GM12878 (cell line): ENCODE measurements at regions not wholly inside any gene's neighbourhood (a gene's known extent, or its start where the extent isn't known, plus 50 kb on each side); places are given as distances from the start of the nearest gene placed in this dataset.

Experiments used
- ATAC-seq: fragments of 200-7000 bp; cut with Tn5 transposase; 3 replicates; pipeline ENCODE4 v1.9.1; 2020; ENCODE audit warnings: mild to moderate bottlenecking, moderate library complexity
- BruUV-seq: library from RNA; stranded (reverse); fragments of 400-500 nt; replicated peaks from 2 replicates; lab custom pipeline; 2021; lab: Mats Ljungman, UMichigan
- CTCF ChIA-PET: fragments of 300-600 bp; sonication (Branson Sonifier 250); formaldehyde crosslinking; extraction: SDS; loops from one replicate; lab custom pipeline; 2021; ENCODE audit warnings: inconsistent platforms; lab: Yijun Ruan, JAX
- POLR2A ChIA-PET: fragments of 350-600 bp; formaldehyde crosslinking; extraction: SDS; loops from one replicate; lab custom pipeline; 2021; ENCODE audit warnings: inconsistent platforms; lab: Charles Lee
- RAD21 ChIA-PET: fragments of 300-600 bp; sonication (Branson Sonifier 250); formaldehyde crosslinking; loops from one replicate; lab custom pipeline; 2023; ENCODE audit warnings: antibody characterized with exemption; ENCODE audit not compliant: unreplicated experiment; lab: Charles Lee
- SMC1A ChIA-PET: fragments of 300-600 bp; sonication (Branson Sonifier 250); formaldehyde crosslinking; loops from one replicate; lab custom pipeline; 2023; ENCODE audit not compliant: unreplicated experiment, uncharacterized antibody; lab: Charles Lee
- DNase-seq: peaks from one replicate; pipeline ENCODE4 v3.0.0-alpha.2; 2011; ENCODE audit warnings: low read depth, low spot score
- FAIRE-seq: peaks from 3 replicates; lab custom pipeline; 2011; peaks lifted over from hg19 to GRCh38; lab: Jason Lieb, UNC
- H2AFZ ChIP-seq: 2 replicates; pipeline ENCODE4 v1.6.0; 2011; ENCODE audit warnings: low read depth, low read length, control low read depth; ENCODE audit not compliant: control insufficient read depth
- H3K27ac ChIP-seq: 2 replicates; pipeline ENCODE4 v1.5.1; 2011; ENCODE audit warnings: control low read depth; ENCODE audit not compliant: control insufficient read depth, insufficient read depth
- H3K27me3 ChIP-seq, 2 experiments: replicated peaks in 1 of 2; 2 replicates each; pipeline versions ENCODE4 v1.6.0 to v1.6.1; 2011; ENCODE audit warnings: low read length in 1 of 2; ENCODE audit not compliant: control insufficient read depth in 2 of 2, insufficient read depth in 2 of 2
- H3K36me3 ChIP-seq, 2 experiments: 2 replicates each; pipeline ENCODE4 v1.5.1; 2011; ENCODE audit warnings: low read length in 1 of 2; ENCODE audit not compliant: control insufficient read depth in 2 of 2, insufficient read depth in 2 of 2
- H3K4me1 ChIP-seq: 2 replicates; pipeline ENCODE4 v1.6.1; 2011; ENCODE audit warnings: mild to moderate bottlenecking, low read length, moderate library complexity, mixed read lengths; ENCODE audit not compliant: control insufficient read depth, insufficient read depth
- H3K4me2 ChIP-seq: 2 replicates; pipeline ENCODE4 v1.6.0; 2011; ENCODE audit warnings: control low read depth; ENCODE audit not compliant: control insufficient read depth, insufficient read depth
- H3K4me3 ChIP-seq: fragments of 200-600 bp; sonication (generic); 2 replicates; pipeline ENCODE4 v1.5.1; 2016
- H3K79me2 ChIP-seq: 2 replicates; pipeline ENCODE4 v1.6.0; 2011; ENCODE audit warnings: low read length; ENCODE audit not compliant: control insufficient read depth, insufficient read depth
- H3K9ac ChIP-seq: 2 replicates; pipeline ENCODE4 v1.8.0; 2011; ENCODE audit warnings: low read length, control low read depth, mixed read lengths; ENCODE audit not compliant: control insufficient read depth, insufficient read depth
- H3K9me3 ChIP-seq: replicated peaks from 3 replicates; pipeline ENCODE4 v1.5.1; 2011; ENCODE audit warnings: mild to moderate bottlenecking, low read length; ENCODE audit not compliant: control insufficient read depth, insufficient read depth
- H4K20me1 ChIP-seq: 2 replicates; pipeline ENCODE4 v1.6.0; 2011; ENCODE audit not compliant: control insufficient read depth, insufficient read depth
- CBFB ChIP-seq: IDR thresholded peaks from 2 replicates; pipeline ENCODE4 v1.6.1; 2016; ENCODE audit warnings: antibody characterized with exemption, low read depth
- CHD2 ChIP-seq: IDR thresholded peaks from 2 replicates; pipeline ENCODE4 v1.6.1; 2011; ENCODE audit warnings: low read depth, low read length, improper control_type of control experiment, borderline replicate concordance
- IRF3 ChIP-seq: fragments of 450-650 bp; IDR thresholded peaks from 2 replicates; pipeline ENCODE4 v1.6.1; 2014; ENCODE audit warnings: mild to moderate bottlenecking
- JUNB ChIP-seq: IDR thresholded peaks from 2 replicates; pipeline ENCODE4 v1.6.1; 2016; ENCODE audit warnings: antibody characterized with exemption, mild to moderate bottlenecking
- JUND ChIP-seq: IDR thresholded peaks from 2 replicates; pipeline ENCODE4 v1.6.1; 2012; ENCODE audit warnings: low read depth, mild to moderate bottlenecking, low read length, improper control_type of control experiment, moderate library complexity
- MEF2B ChIP-seq: fragments of 450-650 bp; IDR thresholded peaks from 2 replicates; pipeline ENCODE4 v1.6.1; 2018; ENCODE audit warnings: mild to moderate bottlenecking, moderate library complexity; ENCODE audit not compliant: partially characterized antibody, poor library complexity, severe bottlenecking
- NKRF ChIP-seq: fragments of 450-650 bp; conservative IDR thresholded peaks from 2 replicates; pipeline ENCODE4 v1.6.1; 2017; ENCODE audit warnings: mild to moderate bottlenecking, moderate library complexity
- POU2F2 ChIP-seq: IDR thresholded peaks from 3 replicates; pipeline ENCODE4 v1.6.1; 2011; ENCODE audit warnings: low read depth, mild to moderate bottlenecking, low read length, borderline replicate concordance
- ZBTB40 ChIP-seq: fragments of 450-650 bp; IDR thresholded peaks from 2 replicates; pipeline ENCODE4 v1.6.1; 2016; ENCODE audit warnings: mild to moderate bottlenecking, moderate library complexity, borderline replicate concordance
- WGBS: methylation state at CpG from one replicate; pipeline ENCODE4 v1.1.6; 2016; ENCODE audit warnings: low lambda C conversion rate; ENCODE audit not compliant: insufficient replicate concordance, insufficient coverage; ENCODE audit errors: missing lambda C conversion rate; 5-methylcytosine and 5-hydroxymethylcytosine counted together
- in situ Hi-C: fragments of 300-500 bp; cut with MboI; formaldehyde crosslinking; loops from 9 replicates; pipeline ENCODE4 v1.14.3; 2018; ENCODE audit warnings: mixed read lengths
- intact Hi-C: fragments of 100-400 bp; cut with micrococcal nuclease; formaldehyde crosslinking; loops from one replicate; pipeline ENCODE4 v1.14.2; 2022; ENCODE audit not compliant: unreplicated experiment

DNA sequence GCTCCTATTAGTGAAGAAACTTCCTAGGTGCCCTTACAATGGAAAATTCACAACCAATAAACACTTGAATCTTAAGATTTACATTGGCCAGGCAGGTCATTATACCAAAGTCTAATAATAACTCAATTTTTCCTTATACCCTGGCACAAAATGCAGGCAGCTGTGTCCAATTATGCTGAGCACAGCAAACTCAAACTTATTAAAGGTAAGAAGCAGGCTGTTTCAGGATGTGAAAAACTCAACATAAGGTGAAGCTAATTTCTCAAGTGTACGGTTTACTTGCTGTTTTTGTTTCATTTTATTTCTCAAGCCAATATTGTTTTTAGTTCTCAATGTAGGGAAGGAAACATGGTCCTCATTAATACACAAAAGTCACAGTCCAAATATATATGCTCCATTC lies 405.1 kb downstream of the KCTD16 start (continued):
- no peak for TF ChIP-seq ZBTB40
- no peak for TF ChIP-seq IRF3
- no peak for TF ChIP-seq POU2F2
- TF ChIP-seq JUNB = no peak
- TF ChIP-seq JUND = no peak
- no peak for TF ChIP-seq CBFB
- TF ChIP-seq MEF2B = no peak

- ChIA-PET RAD21 (no interaction called here), SMC1A (no interaction called here), POLR2A (no interaction called here), CTCF (no interaction called here)
- ATAC-seq (no peak), FAIRE-seq (no peak), DNase-seq (no peak)
- Histone ChIP-seq H3K27me3 (no peaks in the 10 kb centered on the region), H3K36me3 (no peaks in the 10 kb centered on the region), H4K20me1 (no peaks in the 10 kb centered on the region), H3K4me1 (no peaks in the 10 kb centered on the region), H3K4me2 (no peak overlapping the region), H3K9ac (no peak overlapping the region), H3K4me3 (no peak overlapping the region), H2AFZ (no peak overlapping the region), H3K79me2 (no peaks in the 10 kb centered on the region), H3K27ac (no peak overlapping the region), H3K9me3 (no peaks in the 10 kb centered on the region)
- WGBS = 18% methylated on average over 2 of the region's 2 CpGs
- in situ Hi-C loops = no loop called here
- TF ChIP-seq CHD2 = no peak
- TF ChIP-seq NKRF = no peak
- no TSS peak for BruUV-seq
- intact Hi-C loops = no loop called here
Observed at GRCh38 chr5:144567421-144567780, 396.7 kb downstream of the KCTD16 start.
